Astrocyte (in vitro differentiated cells and primary cell): ENCODE measurements at regions not wholly inside any gene's neighbourhood (a gene's known extent, or its start where the extent isn't known, plus 50 kb on each side); places are given as distances from the start of the nearest gene placed in this dataset.

ENCODE experiments used
- DNase-seq: peaks from one replicate; pipeline ENCODE4 v3.0.0-alpha.2; 2010; ENCODE audit warnings: low read depth
- FAIRE-seq: peaks from 2 replicates; lab custom pipeline; 2011; peaks lifted over from hg19 to GRCh38; lab: Jason Lieb, UNC
- H2AFZ ChIP-seq: 2 replicates; pipeline ENCODE4 v1.6.0; 2012; ENCODE audit warnings: low read depth, low read length, inconsistent platforms
- H3K27ac ChIP-seq: 2 replicates; pipeline ENCODE4 v1.5.1; 2011; ENCODE audit warnings: low read depth, low read length, inconsistent platforms
- H3K27me3 ChIP-seq: 2 replicates; pipeline ENCODE4 v1.6.0; 2011; ENCODE audit warnings: low read length, inconsistent platforms; ENCODE audit not compliant: insufficient read depth
- H3K36me3 ChIP-seq: 2 replicates; pipeline ENCODE4 v1.5.1; 2011; ENCODE audit warnings: low read length, inconsistent platforms; ENCODE audit not compliant: insufficient read depth
- H3K4me1 ChIP-seq: 2 replicates; pipeline ENCODE4 v1.5.1; 2011; ENCODE audit warnings: low read length, inconsistent platforms; ENCODE audit not compliant: insufficient read depth
- H3K4me2 ChIP-seq: 2 replicates; pipeline ENCODE4 v1.6.0; 2012; ENCODE audit warnings: low read length, inconsistent platforms
- H3K4me3 ChIP-seq: 2 replicates; pipeline ENCODE4 v1.5.1; 2011; ENCODE audit warnings: low read depth, mild to moderate bottlenecking, low read length, inconsistent platforms; ENCODE audit not compliant: insufficient read depth
- H3K79me2 ChIP-seq: 2 replicates; pipeline ENCODE4 v1.6.0; 2012; ENCODE audit warnings: mild to moderate bottlenecking, low read length, inconsistent platforms; ENCODE audit not compliant: insufficient read depth
- H3K9ac ChIP-seq: 2 replicates; pipeline ENCODE4 v1.6.0; 2012; ENCODE audit warnings: mild to moderate bottlenecking, low read length, inconsistent platforms
- H3K9me3 ChIP-seq: 2 replicates; pipeline ENCODE4 v1.5.1; 2012; ENCODE audit warnings: low read depth, mild to moderate bottlenecking, low read length, inconsistent platforms; ENCODE audit not compliant: insufficient read depth
- H4K20me1 ChIP-seq: 2 replicates; pipeline ENCODE4 v1.6.0; 2012; ENCODE audit warnings: low read length, inconsistent platforms; ENCODE audit not compliant: insufficient read depth
- H3K27ac Mint-ChIP-seq: one replicate; pipeline ENCODE4 v1.8.0; 2021; ENCODE audit warnings: mild to moderate bottlenecking, mixed read lengths; ENCODE audit not compliant: unreplicated experiment
- H3K27me3 Mint-ChIP-seq: one replicate; pipeline ENCODE4 v1.8.0; 2021; ENCODE audit warnings: low read depth, mixed read lengths; ENCODE audit not compliant: unreplicated experiment
- H3K36me3 Mint-ChIP-seq: one replicate; pipeline ENCODE4 v1.8.0; 2021; ENCODE audit warnings: low read depth, mixed read lengths; ENCODE audit not compliant: unreplicated experiment
- H3K4me1 Mint-ChIP-seq: one replicate; pipeline ENCODE4 v1.8.0; 2021; ENCODE audit warnings: low read depth, mixed read lengths; ENCODE audit not compliant: unreplicated experiment
- H3K4me3 Mint-ChIP-seq: one replicate; pipeline ENCODE4 v1.8.0; 2021; ENCODE audit warnings: mild to moderate bottlenecking, moderate library complexity, mixed read lengths; ENCODE audit not compliant: unreplicated experiment
- H3K9me3 Mint-ChIP-seq: one replicate; pipeline ENCODE4 v1.8.0; 2021; ENCODE audit warnings: mild to moderate bottlenecking, mixed read lengths; ENCODE audit not compliant: unreplicated experiment
- EZH2 ChIP-seq: IDR thresholded peaks from 2 replicates; pipeline ENCODE4 v1.6.1; 2012; ENCODE audit warnings: mild to moderate bottlenecking, low read length, inconsistent platforms; ENCODE audit not compliant: insufficient read depth
- TF ChIP-seq, protein P1 (sequence below): IDR thresholded peaks from 2 replicates; pipeline ENCODE4 v1.5.1; 2011; ENCODE audit warnings: low read depth, mild to moderate bottlenecking, inconsistent platforms, low read length, moderate library complexity; ENCODE audit not compliant: insufficient read depth

DNA sequence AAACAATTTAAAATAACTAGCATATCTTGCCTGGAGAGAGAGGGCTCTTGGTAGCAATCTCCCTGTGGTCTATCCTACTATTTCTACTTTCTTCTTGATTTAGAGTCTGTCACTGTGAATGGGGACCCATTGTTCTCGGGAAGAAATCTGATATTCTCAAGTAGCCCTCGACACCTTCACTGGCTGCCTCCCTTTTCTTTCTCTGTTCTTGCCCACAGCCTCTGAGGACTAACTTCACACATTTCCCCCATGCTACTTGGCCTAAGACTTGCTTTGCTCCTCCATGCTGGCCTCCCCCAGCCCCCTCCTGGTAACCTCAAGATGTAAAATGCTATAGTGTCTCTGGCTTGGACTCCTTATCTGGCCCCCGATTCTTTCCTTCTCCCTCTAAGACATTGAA lies 58.8 kb upstream of the NT5C1B start:
- FAIRE-seq (no peak), DNase-seq (no peak)
- H3K4me2 ChIP-seq = no peak overlapping the region
- no peaks in the 10 kb centered on the region for H3K27me3 ChIP-seq
- H3K4me1 ChIP-seq = peaks cover 2% of the 10 kb centered on the region
- no peaks in the 10 kb centered on the region for H4K20me1 ChIP-seq
- Mint-ChIP-seq H3K27me3 (no peaks in the 10 kb centered on the region), H3K27ac (no peak overlapping the region), H3K4me3 (no peak overlapping the region), H3K4me1 (peaks cover 16% of the 10 kb centered on the region), H3K9me3 (no peaks in the 10 kb centered on the region), H3K36me3 (no peaks in the 10 kb centered on the region)
- no peaks in the 10 kb centered on the region for H3K79me2 ChIP-seq
- no peak overlapping the region for H3K27ac ChIP-seq
- no peaks in the 10 kb centered on the region for H3K9me3 ChIP-seq
- no peak overlapping the region for H3K9ac ChIP-seq
- no peaks in the 10 kb centered on the region for H3K36me3 ChIP-seq
- H3K4me3 ChIP-seq = no peak overlapping the region
- no peak overlapping the region for H2AFZ ChIP-seq
- TF ChIP-seq, protein P1, sequence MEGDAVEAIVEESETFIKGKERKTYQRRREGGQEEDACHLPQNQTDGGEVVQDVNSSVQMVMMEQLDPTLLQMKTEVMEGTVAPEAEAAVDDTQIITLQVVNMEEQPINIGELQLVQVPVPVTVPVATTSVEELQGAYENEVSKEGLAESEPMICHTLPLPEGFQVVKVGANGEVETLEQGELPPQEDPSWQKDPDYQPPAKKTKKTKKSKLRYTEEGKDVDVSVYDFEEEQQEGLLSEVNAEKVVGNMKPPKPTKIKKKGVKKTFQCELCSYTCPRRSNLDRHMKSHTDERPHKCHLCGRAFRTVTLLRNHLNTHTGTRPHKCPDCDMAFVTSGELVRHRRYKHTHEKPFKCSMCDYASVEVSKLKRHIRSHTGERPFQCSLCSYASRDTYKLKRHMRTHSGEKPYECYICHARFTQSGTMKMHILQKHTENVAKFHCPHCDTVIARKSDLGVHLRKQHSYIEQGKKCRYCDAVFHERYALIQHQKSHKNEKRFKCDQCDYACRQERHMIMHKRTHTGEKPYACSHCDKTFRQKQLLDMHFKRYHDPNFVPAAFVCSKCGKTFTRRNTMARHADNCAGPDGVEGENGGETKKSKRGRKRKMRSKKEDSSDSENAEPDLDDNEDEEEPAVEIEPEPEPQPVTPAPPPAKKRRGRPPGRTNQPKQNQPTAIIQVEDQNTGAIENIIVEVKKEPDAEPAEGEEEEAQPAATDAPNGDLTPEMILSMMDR = no peak

DNA sequence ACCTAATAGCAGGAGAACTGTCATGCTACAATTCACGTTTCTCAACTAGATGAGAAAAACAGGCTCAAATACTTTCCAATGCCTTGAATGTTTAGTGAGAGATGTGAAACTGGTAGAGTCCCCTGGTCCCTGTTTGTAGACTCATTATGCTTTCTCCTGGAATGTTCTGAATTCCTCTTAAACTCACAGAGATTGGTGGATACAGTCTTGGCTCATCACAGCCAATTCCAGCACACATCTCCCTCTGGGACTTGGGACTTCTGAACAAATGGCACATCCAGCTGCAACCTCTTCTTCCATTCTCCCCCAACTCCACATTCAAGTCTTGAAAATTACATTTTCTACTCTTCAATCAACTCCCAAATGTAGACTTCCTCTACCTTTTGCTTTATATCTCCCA lies 58.4 kb upstream of the NT5C1B start:
- no peak overlapping the region for H3K27ac ChIP-seq
- H3K79me2 ChIP-seq = no peaks in the 10 kb centered on the region
- no peaks in the 10 kb centered on the region for H3K27me3 Mint-ChIP-seq
- FAIRE-seq (no peak), DNase-seq (no peak)
- H3K9me3 ChIP-seq = no peaks in the 10 kb centered on the region
- peaks cover 13% of the 10 kb centered on the region for H3K4me1 Mint-ChIP-seq
- no peaks in the 10 kb centered on the region for H3K36me3 ChIP-seq
- H2AFZ ChIP-seq = no peak overlapping the region
- H3K4me3 ChIP-seq = no peak overlapping the region
- H4K20me1 ChIP-seq = no peaks in the 10 kb centered on the region
- no peak overlapping the region for H3K9ac ChIP-seq
- no peaks in the 10 kb centered on the region for H3K36me3 Mint-ChIP-seq
- TF ChIP-seq EZH2 = no peak
- TF ChIP-seq, protein P1 = no peak
- peaks cover 2% of the 10 kb centered on the region for H3K4me1 ChIP-seq
- H3K27me3 ChIP-seq = no peaks in the 10 kb centered on the region
- no peaks in the 10 kb centered on the region for H3K9me3 Mint-ChIP-seq
- no peak overlapping the region for H3K27ac Mint-ChIP-seq
- H3K4me2 ChIP-seq = no peak overlapping the region
- no peak overlapping the region for H3K4me3 Mint-ChIP-seq

- no peak for FAIRE-seq
- no peak for DNase-seq
- TF ChIP-seq, protein P1 = no peak
- no peak for TF ChIP-seq EZH2
- Mint-ChIP-seq H3K9me3 (no peaks in the 10 kb centered on the region), H3K36me3 (no peaks in the 10 kb centered on the region), H3K27me3 (no peaks in the 10 kb centered on the region), H3K4me3 (no peak overlapping the region), H3K4me1 (peaks cover 5% of the 10 kb centered on the region), H3K27ac (no peak overlapping the region)
- Histone ChIP-seq H3K4me2 (no peak overlapping the region), H3K9ac (no peak overlapping the region), H3K79me2 (no peaks in the 10 kb centered on the region), H3K27ac (no peak overlapping the region), H3K4me1 (no peaks in the 10 kb centered on the region), H2AFZ (no peak overlapping the region), H3K36me3 (no peaks in the 10 kb centered on the region), H3K27me3 (no peaks in the 10 kb centered on the region), H4K20me1 (no peaks in the 10 kb centered on the region), H3K9me3 (no peaks in the 10 kb centered on the region), H3K4me3 (no peak overlapping the region)
Measured at GRCh38 chr2:18645315-18645714, 55.9 kb upstream of the NT5C1B start.
